Ishikawa (cell line): ENCODE measurements at regions not wholly inside any gene's neighbourhood (a gene's known extent, or its start where the extent isn't known, plus 50 kb on each side); places are given as distances from the start of the nearest gene placed in this dataset.

Source experiments
- CEBPB ChIP-seq: IDR thresholded peaks from 2 replicates; pipeline ENCODE4 v1.6.1; 2012
- CREB1 ChIP-seq: IDR thresholded peaks from 2 replicates; pipeline ENCODE4 v1.6.1; 2012; ENCODE audit warnings: low read depth
- EGR1 ChIP-seq: IDR thresholded peaks from 2 replicates; pipeline ENCODE4 v1.6.1; 2012
- EP300 ChIP-seq: IDR thresholded peaks from 2 replicates; pipeline ENCODE4 v1.6.1; 2012; ENCODE audit warnings: borderline replicate concordance
- FOXM1 ChIP-seq: IDR thresholded peaks from 2 replicates; pipeline ENCODE4 v1.6.1; 2012; ENCODE audit warnings: low read depth, borderline replicate concordance
- NFIC ChIP-seq: IDR thresholded peaks from 2 replicates; pipeline ENCODE4 v1.6.1; 2012
- RAD21 ChIP-seq: IDR thresholded peaks from 2 replicates; pipeline ENCODE4 v1.6.1; 2012; ENCODE audit warnings: low read depth
- TAF1 ChIP-seq: IDR thresholded peaks from 2 replicates; pipeline ENCODE4 v1.6.1; 2012; ENCODE audit warnings: low read depth, mild to moderate bottlenecking
- TCF12 ChIP-seq: IDR thresholded peaks from 2 replicates; pipeline ENCODE4 v1.6.1; 2012; ENCODE audit warnings: low read depth
- TEAD4 ChIP-seq: IDR thresholded peaks from 2 replicates; pipeline ENCODE4 v1.6.1; 2012
- YY1 ChIP-seq: IDR thresholded peaks from 2 replicates; pipeline ENCODE4 v1.6.1; 2012; ENCODE audit warnings: low read depth
- ZBTB7A ChIP-seq: IDR thresholded peaks from 2 replicates; pipeline ENCODE4 v1.6.1; 2012; ENCODE audit warnings: low read depth
- TF ChIP-seq, protein P1 (sequence below): IDR thresholded peaks from 2 replicates; pipeline ENCODE4 v1.6.1; 2012; ENCODE audit warnings: low read depth, mild to moderate bottlenecking
- TF ChIP-seq, protein P2 (sequence below): IDR thresholded peaks from 2 replicates; pipeline ENCODE4 v1.6.1; 2012
- TF ChIP-seq, protein P3 (sequence below): IDR thresholded peaks from 2 replicates; pipeline ENCODE4 v1.6.1; 2012

GRCh38 chr2:19667085-19667484 is 234.7 kb downstream of the TTC32 start:
- TF ChIP-seq CEBPB (no peak), EGR1 (no peak), RAD21 (peak; percentile 38)
- TF ChIP-seq, protein P1, sequence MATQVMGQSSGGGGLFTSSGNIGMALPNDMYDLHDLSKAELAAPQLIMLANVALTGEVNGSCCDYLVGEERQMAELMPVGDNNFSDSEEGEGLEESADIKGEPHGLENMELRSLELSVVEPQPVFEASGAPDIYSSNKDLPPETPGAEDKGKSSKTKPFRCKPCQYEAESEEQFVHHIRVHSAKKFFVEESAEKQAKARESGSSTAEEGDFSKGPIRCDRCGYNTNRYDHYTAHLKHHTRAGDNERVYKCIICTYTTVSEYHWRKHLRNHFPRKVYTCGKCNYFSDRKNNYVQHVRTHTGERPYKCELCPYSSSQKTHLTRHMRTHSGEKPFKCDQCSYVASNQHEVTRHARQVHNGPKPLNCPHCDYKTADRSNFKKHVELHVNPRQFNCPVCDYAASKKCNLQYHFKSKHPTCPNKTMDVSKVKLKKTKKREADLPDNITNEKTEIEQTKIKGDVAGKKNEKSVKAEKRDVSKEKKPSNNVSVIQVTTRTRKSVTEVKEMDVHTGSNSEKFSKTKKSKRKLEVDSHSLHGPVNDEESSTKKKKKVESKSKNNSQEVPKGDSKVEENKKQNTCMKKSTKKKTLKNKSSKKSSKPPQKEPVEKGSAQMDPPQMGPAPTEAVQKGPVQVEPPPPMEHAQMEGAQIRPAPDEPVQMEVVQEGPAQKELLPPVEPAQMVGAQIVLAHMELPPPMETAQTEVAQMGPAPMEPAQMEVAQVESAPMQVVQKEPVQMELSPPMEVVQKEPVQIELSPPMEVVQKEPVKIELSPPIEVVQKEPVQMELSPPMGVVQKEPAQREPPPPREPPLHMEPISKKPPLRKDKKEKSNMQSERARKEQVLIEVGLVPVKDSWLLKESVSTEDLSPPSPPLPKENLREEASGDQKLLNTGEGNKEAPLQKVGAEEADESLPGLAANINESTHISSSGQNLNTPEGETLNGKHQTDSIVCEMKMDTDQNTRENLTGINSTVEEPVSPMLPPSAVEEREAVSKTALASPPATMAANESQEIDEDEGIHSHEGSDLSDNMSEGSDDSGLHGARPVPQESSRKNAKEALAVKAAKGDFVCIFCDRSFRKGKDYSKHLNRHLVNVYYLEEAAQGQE: no peak
- TF ChIP-seq, protein P2, sequence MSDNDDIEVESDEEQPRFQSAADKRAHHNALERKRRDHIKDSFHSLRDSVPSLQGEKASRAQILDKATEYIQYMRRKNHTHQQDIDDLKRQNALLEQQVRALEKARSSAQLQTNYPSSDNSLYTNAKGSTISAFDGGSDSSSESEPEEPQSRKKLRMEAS: no peak

DNA sequence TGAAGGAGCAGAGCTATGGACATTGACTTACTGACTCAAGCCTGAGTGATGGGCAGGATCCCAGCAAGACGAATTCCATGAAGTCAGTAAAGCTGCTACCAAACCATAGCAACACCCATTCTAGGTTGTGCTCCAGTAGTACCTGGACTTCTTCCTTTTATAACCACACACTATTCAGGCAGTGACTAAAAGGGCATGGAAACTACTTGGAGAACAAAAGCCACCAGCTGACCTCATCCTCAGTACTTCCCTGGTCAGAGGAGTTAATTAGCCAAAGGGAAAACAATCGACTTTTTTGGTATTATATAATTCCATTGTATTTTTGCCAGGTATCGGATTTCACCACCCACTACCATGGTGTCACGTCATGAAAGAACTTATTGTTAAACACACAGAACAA is 237.1 kb downstream of the TTC32 start:
- TF ChIP-seq YY1 (no peak), CREB1 (no peak), TEAD4 (no peak), RAD21 (no peak), FOXM1 (no peak), EGR1 (no peak), EP300 (no peak), NFIC (no peak), CEBPB (no peak), TAF1 (no peak), TCF12 (no peak), ZBTB7A (no peak)
- TF ChIP-seq, protein P2: no peak
- TF ChIP-seq, protein P3, sequence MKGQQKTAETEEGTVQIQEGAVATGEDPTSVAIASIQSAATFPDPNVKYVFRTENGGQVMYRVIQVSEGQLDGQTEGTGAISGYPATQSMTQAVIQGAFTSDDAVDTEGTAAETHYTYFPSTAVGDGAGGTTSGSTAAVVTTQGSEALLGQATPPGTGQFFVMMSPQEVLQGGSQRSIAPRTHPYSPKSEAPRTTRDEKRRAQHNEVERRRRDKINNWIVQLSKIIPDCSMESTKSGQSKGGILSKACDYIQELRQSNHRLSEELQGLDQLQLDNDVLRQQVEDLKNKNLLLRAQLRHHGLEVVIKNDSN: no peak
- TF ChIP-seq, protein P1: no peak

- TF ChIP-seq CREB1: no peak
- no peak for TF ChIP-seq TCF12
These were observed 242.6 kb downstream of the TTC32 start for GRCh38 chr2:19659024-19659792.

DNA sequence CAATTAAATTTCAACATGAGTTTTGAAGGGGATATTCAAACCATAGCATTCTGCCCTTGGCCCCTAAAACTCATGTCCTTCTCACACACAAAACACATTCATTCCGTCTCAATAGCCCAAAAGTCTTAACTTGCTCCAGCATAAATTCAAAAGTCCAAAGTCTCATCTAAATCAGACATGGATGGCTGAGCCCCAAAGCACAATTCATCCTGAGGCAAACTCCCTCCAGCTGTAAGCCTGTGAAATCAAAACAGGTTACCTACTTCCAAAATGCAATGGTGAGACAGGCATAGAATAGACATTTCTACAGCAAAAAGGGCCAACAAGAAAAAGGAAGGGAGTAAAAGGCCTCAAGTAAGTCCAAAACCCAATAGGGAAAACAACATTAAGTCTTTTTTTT is 245.8 kb downstream of the TTC32 start:
- TF ChIP-seq TAF1: no peak
- no peak for TF ChIP-seq TCF12
- TF ChIP-seq, protein P1: no peak
- TF ChIP-seq EGR1: no peak
- TF ChIP-seq, protein P2: no peak
- TF ChIP-seq, protein P3: no peak
- no peak for TF ChIP-seq RAD21
- no peak for TF ChIP-seq YY1
- TF ChIP-seq EP300: no peak
- TF ChIP-seq TEAD4: no peak
- no peak for TF ChIP-seq ZBTB7A
- no peak for TF ChIP-seq CEBPB
- TF ChIP-seq CREB1: no peak
- no peak for TF ChIP-seq FOXM1
- no peak for TF ChIP-seq NFIC
